ENCODE measurements at regions not wholly inside any gene's neighbourhood (a gene's known extent, or its start where the extent isn't known, plus 50 kb on each side); places are given as distances from the start of the nearest gene placed in this dataset.
"Not testable (repeated sequence)": the region's sequence is repeated elsewhere in the genome, so short reads cannot be mapped to it uniquely, and the experiment has no call there.

- no peak for DNase-seq (ENCODE audit: low read depth in 2 of 2)
Measured at GRCh38 chr13:76829572-76830327, 56.5 kb downstream of the KCTD12 start.

GRCh38 chr13:76828316-76828741, 57.9 kb downstream of the KCTD12 start:
- DNase-seq (ENCODE audit: low read depth in 2 of 2), result no peak

GRCh38 chr13:76826527-76826926, 59.7 kb downstream of the KCTD12 start:
- no peak for DNase-seq (ENCODE audit: low read depth in 2 of 2)

GRCh38 chr13:76825430-76825829, 60.8 kb downstream of the KCTD12 start:
- peak; percentile 49 to 58 for DNase-seq (ENCODE audit: low read depth in 2 of 2)

- DNase-seq (ENCODE audit: low read depth in 2 of 2), result no peak
Measured at GRCh38 chr13:76823969-76824368, 62.2 kb downstream of the KCTD12 start.

- peak in 1 of 2 experiments; percentile 32 for DNase-seq (ENCODE audit: low read depth in 2 of 2)
Measured at GRCh38 chr13:76822698-76823267, 63.4 kb downstream of the KCTD12 start.

- DNase-seq (ENCODE audit: low read depth in 2 of 2), result not testable (repeated sequence)
Measured at GRCh38 chr13:76821222-76821621, 65.0 kb downstream of the KCTD12 start.

GRCh38 chr13:76820759-76821158, 65.4 kb downstream of the KCTD12 start:
- no peak for DNase-seq (ENCODE audit: low read depth in 2 of 2)

GRCh38 chr13:76816394-76816793, 69.8 kb downstream of the KCTD12 start:
- DNase-seq (ENCODE audit: low read depth in 2 of 2), result no peak

- DNase-seq (ENCODE audit: low read depth in 2 of 2), result no peak
Measured at GRCh38 chr13:76815344-76815743, 70.9 kb downstream of the KCTD12 start.

GRCh38 chr13:76813891-76814290, 72.3 kb downstream of the KCTD12 start:
- DNase-seq (ENCODE audit: low read depth in 2 of 2), result no peak

GRCh38 chr13:76813000-76813691, 73.1 kb downstream of the KCTD12 start:
- no peak for DNase-seq (ENCODE audit: low read depth in 2 of 2)

GRCh38 chr13:76812206-76812897, 73.9 kb downstream of the KCTD12 start:
- peak in 1 of 2 experiments; percentile 63 for DNase-seq (ENCODE audit: low read depth in 2 of 2)

- no peak for DNase-seq (ENCODE audit: low read depth in 2 of 2)
Measured at GRCh38 chr13:76809389-76809788, 76.8 kb downstream of the KCTD12 start.

GRCh38 chr13:76808927-76809326, 77.3 kb downstream of the KCTD12 start:
- peak in 1 of 2 experiments; percentile 29 for DNase-seq (ENCODE audit: low read depth in 2 of 2)

GRCh38 chr13:76804801-76805200, 81.4 kb downstream of the KCTD12 start:
- DNase-seq (ENCODE audit: low read depth in 2 of 2), result no peak

GRCh38 chr13:76803831-76804230, 82.4 kb downstream of the KCTD12 start:
- DNase-seq (ENCODE audit: low read depth in 2 of 2), result no peak

- no peak for DNase-seq (ENCODE audit: low read depth in 2 of 2)
Measured at GRCh38 chr13:76800943-76801342, 85.3 kb downstream of the KCTD12 start.

GRCh38 chr13:76799696-76800095, 86.5 kb downstream of the KCTD12 start:
- no peak for DNase-seq (ENCODE audit: low read depth in 2 of 2)

GRCh38 chr13:76798037-76798436, 88.2 kb downstream of the KCTD12 start:
- no peak for DNase-seq (ENCODE audit: low read depth in 2 of 2)

- DNase-seq (ENCODE audit: low read depth in 2 of 2), result no peak
Measured at GRCh38 chr13:76797361-76797760, 88.8 kb downstream of the KCTD12 start.

- DNase-seq (ENCODE audit: low read depth in 2 of 2), result no peak
Measured at GRCh38 chr13:76796851-76797250, 89.4 kb downstream of the KCTD12 start.

Data from fibroblast of skin of left quadriceps (primary cell).